Liver (tissue), 8 donors: ENCODE measurements at regions not wholly inside any gene's neighbourhood (a gene's known extent, or its start where the extent isn't known, plus 50 kb on each side); places are given as distances from the start of the nearest gene placed in this dataset.

Experiments used
- DNase-seq: peaks from one replicate; pipeline ENCODE4 v3.0.0-alpha.2; 2017; ENCODE audit warnings: low spot score
- H3K27ac ChIP-seq, 2 donors: one replicate each; pipeline ENCODE4 v1.7.0; 2013; ENCODE audit warnings: inconsistent platforms in 2 of 2, low read length in 2 of 2, control low read depth in 1 of 2, low read depth in 1 of 2, mild to moderate bottlenecking in 1 of 2
- H3K27me3 ChIP-seq, 4 donors: one replicate each; pipeline versions ENCODE4 v1.6.1 to v1.7.0; 2013; ENCODE audit warnings: low read length in 3 of 4, inconsistent platforms in 1 of 4, mild to moderate bottlenecking in 1 of 4, moderate library complexity in 1 of 4; ENCODE audit not compliant: control insufficient read depth in 4 of 4, insufficient read depth in 4 of 4
- H3K36me3 ChIP-seq, 4 donors: one replicate each; pipeline versions ENCODE4 v1.6.1 to v1.7.0; 2013; ENCODE audit warnings: low read length in 3 of 4, mild to moderate bottlenecking in 3 of 4, low read depth in 1 of 4, moderate library complexity in 1 of 4; ENCODE audit not compliant: control insufficient read depth in 4 of 4, insufficient read depth in 3 of 4
- H3K4me1 ChIP-seq, 4 donors: one replicate each; pipeline versions ENCODE4 v1.6.1 to v1.7.0; 2013; ENCODE audit warnings: low read length in 3 of 4, mild to moderate bottlenecking in 3 of 4, moderate library complexity in 1 of 4; ENCODE audit not compliant: control insufficient read depth in 4 of 4, insufficient read depth in 4 of 4
- H3K4me3 ChIP-seq, 3 donors: one replicate each; pipeline versions ENCODE4 v1.6.1 to v1.7.0; 2013; ENCODE audit warnings: low read length in 3 of 3, control low read depth in 1 of 3, low read depth in 1 of 3, mild to moderate bottlenecking in 1 of 3
- H3K9ac ChIP-seq, 2 donors: one replicate each; pipeline ENCODE4 v1.7.0; 2013; ENCODE audit warnings: low read length in 2 of 2, mild to moderate bottlenecking in 2 of 2, moderate library complexity in 2 of 2, control low read depth in 1 of 2, low read depth in 1 of 2
- H3K9me3 ChIP-seq, 4 donors: one replicate each; pipeline versions ENCODE4 v1.6.1 to v1.7.0; 2013; ENCODE audit warnings: low read length in 3 of 4; ENCODE audit not compliant: control insufficient read depth in 4 of 4
- EGR1 ChIP-seq, 2 donors: IDR thresholded peaks; 2 replicates each; pipeline ENCODE4 v1.6.1; 2016 to 2018; ENCODE audit warnings: antibody characterized with exemption in 2 of 2, low read depth in 2 of 2
- GABPA ChIP-seq, 2 donors: IDR thresholded peaks in 1 of 2; conservative IDR thresholded peaks in 1 of 2; 2 replicates each; pipeline ENCODE4 v1.6.1; 2016; ENCODE audit warnings: antibody characterized with exemption in 2 of 2, mild to moderate bottlenecking in 1 of 2, moderate library complexity in 1 of 2
- HNF4A ChIP-seq, 2 donors: conservative IDR thresholded peaks; 2 replicates each; pipeline ENCODE4 v1.6.1; 2016; ENCODE audit warnings: antibody characterized with exemption in 2 of 2, mild to moderate bottlenecking in 2 of 2
- HNF4G ChIP-seq: IDR thresholded peaks from 2 replicates; pipeline ENCODE4 v1.6.1; 2016; ENCODE audit warnings: antibody characterized with exemption
- JUND ChIP-seq, 2 donors: IDR thresholded peaks; 2 replicates each; pipeline ENCODE4 v1.6.1; 2016; ENCODE audit warnings: antibody characterized with exemption in 2 of 2
- MAX ChIP-seq: IDR thresholded peaks from 2 replicates; pipeline ENCODE4 v1.6.1; 2016; ENCODE audit warnings: antibody characterized with exemption
- NR2F2 ChIP-seq: IDR thresholded peaks from 2 replicates; pipeline ENCODE4 v1.6.1; 2016; ENCODE audit warnings: antibody characterized with exemption
- RAD21 ChIP-seq, 2 donors: IDR thresholded peaks; 2 replicates each; pipeline ENCODE4 v1.6.1; 2016; ENCODE audit warnings: antibody characterized with exemption in 2 of 2, mild to moderate bottlenecking in 2 of 2
- REST ChIP-seq: IDR thresholded peaks from 2 replicates; pipeline ENCODE4 v1.6.1; 2016; ENCODE audit warnings: antibody characterized with exemption, mild to moderate bottlenecking
- RXRA ChIP-seq, 2 donors: IDR thresholded peaks; 2 replicates each; pipeline ENCODE4 v1.6.1; 2017 to 2018; ENCODE audit warnings: antibody characterized with exemption in 2 of 2, mild to moderate bottlenecking in 1 of 2
- YY1 ChIP-seq: IDR thresholded peaks from 2 replicates; pipeline ENCODE4 v1.6.1; 2016; ENCODE audit warnings: antibody characterized with exemption, mild to moderate bottlenecking
- ZBTB33 ChIP-seq: IDR thresholded peaks from 2 replicates; pipeline ENCODE4 v1.6.1; 2016; ENCODE audit warnings: antibody characterized with exemption
- WGBS: extraction: QIAGEN DNeasy Blood & Tissue Kit; methylation state at CpG from one replicate; pipeline ENCODE4 v1.1.7; 2013; 5-methylcytosine and 5-hydroxymethylcytosine counted together
- TF ChIP-seq, protein P1 (sequence below): IDR thresholded peaks from 2 replicates; pipeline ENCODE4 v1.6.1; 2016; ENCODE audit warnings: antibody characterized with exemption
- TF ChIP-seq, protein P2 (sequence below): fragments of 150-350 bp; IDR thresholded peaks from 2 replicates; pipeline ENCODE4 v1.5.1; 2017; ENCODE audit warnings: improper control_type of control experiment, low read depth, low read length; ENCODE audit not compliant: missing input control
- donor health status: healthy.
- donor health status: healthy.
- donor health status: healthy.
- donor health status: healthy.
- donor health status: healthy.

- Histone ChIP-seq H3K9me3 (peaks cover 0 to 3% (median 0%) of the 10 kb centered on the region in 4 donors), H3K4me3 (no peak overlapping the region), H3K9ac (no peak overlapping the region), H3K36me3 (no peaks in the 10 kb centered on the region), H3K4me1 (no peaks in the 10 kb centered on the region), H3K27ac (no peak overlapping the region), H3K27me3 (no peaks in the 10 kb centered on the region)
- 85% methylated on average over 5 of the region's 5 CpGs for WGBS
- no peak for TF ChIP-seq HNF4A (conservative IDR thresholded peaks at IDR 0.05)
- no peak for TF ChIP-seq GABPA (IDR thresholded peaks at IDR 0.05 in 1 of 2, conservative IDR thresholded peaks at IDR 0.05 in 1 of 2)
- TF ChIP-seq ZBTB33: no peak
- no peak for TF ChIP-seq RAD21 (IDR thresholded peaks at IDR 0.05)
- no peak for DNase-seq
These were observed 732.3 kb upstream of the NCAM2 start for GRCh38 chr21:20265707-20266440.

DNA sequence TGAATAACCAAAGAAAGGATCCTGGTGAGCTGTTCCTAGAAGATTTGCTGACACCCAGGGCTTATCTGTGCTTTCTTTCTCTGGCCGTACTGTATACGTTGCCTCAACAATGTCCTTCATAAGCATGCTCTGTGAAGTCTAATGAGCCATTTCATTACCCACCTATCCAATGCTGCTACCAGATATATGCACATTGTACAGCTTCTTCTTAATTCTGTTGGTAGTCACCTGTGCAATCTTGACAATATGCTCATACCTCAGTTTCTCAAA lies 731.8 kb upstream of the NCAM2 start:
- 86% methylated on average over 2 of the region's 2 CpGs for WGBS
- Histone ChIP-seq H3K27me3 (no peaks in the 10 kb centered on the region), H3K9ac (no peak overlapping the region), H3K9me3 (peaks cover 0 to 3% (median 0%) of the 10 kb centered on the region in 4 donors), H3K4me3 (no peak overlapping the region), H3K27ac (no peak overlapping the region), H3K36me3 (no peaks in the 10 kb centered on the region), H3K4me1 (no peaks in the 10 kb centered on the region)
- TF ChIP-seq REST: no peak
- no peak for TF ChIP-seq HNF4A (conservative IDR thresholded peaks at IDR 0.05)
- TF ChIP-seq ZBTB33: no peak
- TF ChIP-seq JUND (IDR thresholded peaks at IDR 0.05): no peak
- no peak for TF ChIP-seq YY1
- no peak for TF ChIP-seq GABPA (IDR thresholded peaks at IDR 0.05 in 1 of 2, conservative IDR thresholded peaks at IDR 0.05 in 1 of 2)
- no peak for TF ChIP-seq RAD21 (IDR thresholded peaks at IDR 0.05)
- TF ChIP-seq NR2F2: no peak
- TF ChIP-seq EGR1 (IDR thresholded peaks at IDR 0.05; ENCODE audit: low read depth in 2 of 2): no peak
- no peak for TF ChIP-seq MAX
- TF ChIP-seq, protein P1, sequence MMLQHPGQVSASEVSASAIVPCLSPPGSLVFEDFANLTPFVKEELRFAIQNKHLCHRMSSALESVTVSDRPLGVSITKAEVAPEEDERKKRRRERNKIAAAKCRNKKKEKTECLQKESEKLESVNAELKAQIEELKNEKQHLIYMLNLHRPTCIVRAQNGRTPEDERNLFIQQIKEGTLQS: no peak
- TF ChIP-seq, protein P2, sequence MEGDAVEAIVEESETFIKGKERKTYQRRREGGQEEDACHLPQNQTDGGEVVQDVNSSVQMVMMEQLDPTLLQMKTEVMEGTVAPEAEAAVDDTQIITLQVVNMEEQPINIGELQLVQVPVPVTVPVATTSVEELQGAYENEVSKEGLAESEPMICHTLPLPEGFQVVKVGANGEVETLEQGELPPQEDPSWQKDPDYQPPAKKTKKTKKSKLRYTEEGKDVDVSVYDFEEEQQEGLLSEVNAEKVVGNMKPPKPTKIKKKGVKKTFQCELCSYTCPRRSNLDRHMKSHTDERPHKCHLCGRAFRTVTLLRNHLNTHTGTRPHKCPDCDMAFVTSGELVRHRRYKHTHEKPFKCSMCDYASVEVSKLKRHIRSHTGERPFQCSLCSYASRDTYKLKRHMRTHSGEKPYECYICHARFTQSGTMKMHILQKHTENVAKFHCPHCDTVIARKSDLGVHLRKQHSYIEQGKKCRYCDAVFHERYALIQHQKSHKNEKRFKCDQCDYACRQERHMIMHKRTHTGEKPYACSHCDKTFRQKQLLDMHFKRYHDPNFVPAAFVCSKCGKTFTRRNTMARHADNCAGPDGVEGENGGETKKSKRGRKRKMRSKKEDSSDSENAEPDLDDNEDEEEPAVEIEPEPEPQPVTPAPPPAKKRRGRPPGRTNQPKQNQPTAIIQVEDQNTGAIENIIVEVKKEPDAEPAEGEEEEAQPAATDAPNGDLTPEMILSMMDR: no peak
- TF ChIP-seq HNF4G: no peak
- TF ChIP-seq RXRA (IDR thresholded peaks at IDR 0.05): no peak
- no peak for DNase-seq
